HEK293 (cell line): ENCODE measurements at regions not wholly inside any gene's neighbourhood (a gene's known extent, or its start where the extent isn't known, plus 50 kb on each side); places are given as distances from the start of the nearest gene placed in this dataset.

ENCODE experiments used
- CTCF ChIA-PET: fragments of 350-600 bp; formaldehyde crosslinking; extraction: SDS; loops from one replicate; lab custom pipeline; 2021; ENCODE audit warnings: antibody characterized with exemption; lab: Yijun Ruan, JAX
- POLR2A ChIA-PET: fragments of 300-600 bp; formaldehyde crosslinking; extraction: SDS; loops from one replicate; lab custom pipeline; 2020; ENCODE audit warnings: antibody characterized with exemption, inconsistent platforms; lab: Yijun Ruan, JAX
- H3K27ac ChIP-seq: fragments of 200-500 bp; sonication (Bioruptor generic); 2 replicates; pipeline ENCODE4 v1.5.1; 2014; ENCODE audit warnings: low read depth, low read length, control low read depth, inconsistent platforms; ENCODE audit errors: extremely low read depth
- H3K36me3 ChIP-seq, 2 experiments: fragments of 200-500 bp in 1 of 2; sonication (Bioruptor generic) in 1 of 2; 1 replicate in 1 of 2; 2 replicates in 1 of 2; pipeline ENCODE4 v1.5.1; 2014 to 2017; ENCODE audit warnings: inconsistent platforms in 2 of 2, low read length in 2 of 2; ENCODE audit not compliant: control insufficient read depth in 2 of 2, insufficient read depth in 1 of 2
- H3K4me1 ChIP-seq: fragments of 200-500 bp; sonication (Bioruptor generic); 2 replicates; pipeline ENCODE4 v1.5.1; 2014; ENCODE audit warnings: mild to moderate bottlenecking, low read length, inconsistent platforms; ENCODE audit not compliant: control insufficient read depth, insufficient read depth
- H3K4me3 ChIP-seq: 2 replicates; pipeline ENCODE4 v1.5.1; 2011; ENCODE audit warnings: low read depth, mild to moderate bottlenecking, control low read depth, low read length, moderate library complexity
- H3K9me3 ChIP-seq: fragments of 200-500 bp; sonication (Bioruptor generic); 2 replicates; pipeline ENCODE4 v1.5.1; 2014; ENCODE audit warnings: low read depth, low read length, inconsistent platforms; ENCODE audit not compliant: control insufficient read depth, insufficient read depth
- GLI4 ChIP-seq: fragments of 450-650 bp; formaldehyde crosslinking; IDR thresholded peaks from 2 replicates; pipeline ENCODE4 v1.5.1; 2016; ENCODE audit warnings: missing biosample characterization, missing genetic modification characterization
- GLIS1 ChIP-seq: fragments of 450-650 bp; formaldehyde crosslinking; IDR thresholded peaks from 2 replicates; pipeline ENCODE4 v1.5.1; 2016; ENCODE audit warnings: missing biosample characterization, missing genetic modification characterization
- TCF7L2 ChIP-seq: IDR thresholded peaks from 2 replicates; pipeline ENCODE4 v1.6.1; 2011; ENCODE audit warnings: low read depth, mild to moderate bottlenecking, inconsistent platforms, low read length, moderate library complexity, borderline replicate concordance
- TRIM28 ChIP-seq: IDR thresholded peaks from 2 replicates; pipeline ENCODE4 v1.6.1; 2011; ENCODE audit warnings: low read length, control low read depth, borderline replicate concordance
- ZFHX2 ChIP-seq: fragments of 450-650 bp; formaldehyde crosslinking; conservative IDR thresholded peaks from 2 replicates; pipeline ENCODE4 v1.5.1; 2016; ENCODE audit warnings: missing biosample characterization, missing genetic modification characterization
- ZFP3 ChIP-seq: fragments of 450-650 bp; formaldehyde crosslinking; IDR thresholded peaks from 2 replicates; pipeline ENCODE4 v1.5.1; 2016; ENCODE audit warnings: low read depth, missing biosample characterization, missing genetic modification characterization
- ZNF223 ChIP-seq: fragments of 450-650 bp; formaldehyde crosslinking; IDR thresholded peaks from 2 replicates; pipeline ENCODE4 v1.5.1; 2016; ENCODE audit warnings: missing biosample characterization, missing genetic modification characterization
- ZNF341 ChIP-seq: fragments of 450-650 bp; formaldehyde crosslinking; IDR thresholded peaks from 2 replicates; pipeline ENCODE4; 2016; ENCODE audit warnings: low read depth, missing biosample characterization, missing genetic modification characterization
- ZNF350 ChIP-seq: fragments of 450-650 bp; formaldehyde crosslinking; IDR thresholded peaks from 2 replicates; pipeline ENCODE4 v1.5.0; 2017; ENCODE audit warnings: missing biosample characterization, mild to moderate bottlenecking, missing genetic modification characterization
- ZNF426 ChIP-seq: fragments of 450-650 bp; formaldehyde crosslinking; IDR thresholded peaks from 2 replicates; pipeline ENCODE4 v1.5.1; 2017; ENCODE audit warnings: missing biosample characterization, missing genetic modification characterization, mild to moderate bottlenecking, inconsistent platforms, moderate library complexity
- ZNF48 ChIP-seq: fragments of 450-650 bp; formaldehyde crosslinking; IDR thresholded peaks from 2 replicates; pipeline ENCODE4 v1.5.1; 2016; ENCODE audit warnings: missing biosample characterization, missing genetic modification characterization
- ZNF521 ChIP-seq: fragments of 450-650 bp; formaldehyde crosslinking; IDR thresholded peaks from 2 replicates; pipeline ENCODE4 v1.5.1; 2017; ENCODE audit warnings: missing biosample characterization, mild to moderate bottlenecking, missing genetic modification characterization
- ZNF571 ChIP-seq: fragments of 450-650 bp; formaldehyde crosslinking; IDR thresholded peaks from 2 replicates; pipeline ENCODE4 v1.5.0; 2017; ENCODE audit warnings: missing biosample characterization, missing genetic modification characterization
- ZNF785 ChIP-seq: fragments of 450-650 bp; formaldehyde crosslinking; IDR thresholded peaks from 2 replicates; pipeline ENCODE4 v1.5.1; 2016; ENCODE audit warnings: missing biosample characterization, missing genetic modification characterization
- ZNF791 ChIP-seq: fragments of 450-650 bp; formaldehyde crosslinking; IDR thresholded peaks from 2 replicates; pipeline ENCODE4 v1.5.1; 2016; ENCODE audit warnings: missing biosample characterization, missing genetic modification characterization
- ZNF792 ChIP-seq: fragments of 450-650 bp; formaldehyde crosslinking; IDR thresholded peaks from 2 replicates; pipeline ENCODE4 v1.5.1; 2016; ENCODE audit warnings: missing biosample characterization, missing genetic modification characterization
- TF ChIP-seq, protein P1 (sequence below): fragments of 450-650 bp; formaldehyde crosslinking; IDR thresholded peaks from 2 replicates; pipeline ENCODE4 v1.5.1; 2016; ENCODE audit warnings: missing biosample characterization, missing genetic modification characterization
- TF ChIP-seq, protein P2 (sequence below): fragments of 450-650 bp; formaldehyde crosslinking; IDR thresholded peaks from 2 replicates; pipeline ENCODE4 v1.5.1; 2016; ENCODE audit warnings: missing biosample characterization, missing genetic modification characterization, borderline replicate concordance
- TF ChIP-seq, protein P3 (sequence below): fragments of 450-650 bp; formaldehyde crosslinking; IDR thresholded peaks from 2 replicates; pipeline ENCODE4 v1.5.1; 2016; ENCODE audit warnings: missing biosample characterization, missing genetic modification characterization
- TF ChIP-seq, protein P4 (sequence below): fragments of 450-650 bp; formaldehyde crosslinking; IDR thresholded peaks from 2 replicates; pipeline ENCODE4 v1.5.1; 2016; ENCODE audit warnings: missing biosample characterization, missing genetic modification characterization

DNA sequence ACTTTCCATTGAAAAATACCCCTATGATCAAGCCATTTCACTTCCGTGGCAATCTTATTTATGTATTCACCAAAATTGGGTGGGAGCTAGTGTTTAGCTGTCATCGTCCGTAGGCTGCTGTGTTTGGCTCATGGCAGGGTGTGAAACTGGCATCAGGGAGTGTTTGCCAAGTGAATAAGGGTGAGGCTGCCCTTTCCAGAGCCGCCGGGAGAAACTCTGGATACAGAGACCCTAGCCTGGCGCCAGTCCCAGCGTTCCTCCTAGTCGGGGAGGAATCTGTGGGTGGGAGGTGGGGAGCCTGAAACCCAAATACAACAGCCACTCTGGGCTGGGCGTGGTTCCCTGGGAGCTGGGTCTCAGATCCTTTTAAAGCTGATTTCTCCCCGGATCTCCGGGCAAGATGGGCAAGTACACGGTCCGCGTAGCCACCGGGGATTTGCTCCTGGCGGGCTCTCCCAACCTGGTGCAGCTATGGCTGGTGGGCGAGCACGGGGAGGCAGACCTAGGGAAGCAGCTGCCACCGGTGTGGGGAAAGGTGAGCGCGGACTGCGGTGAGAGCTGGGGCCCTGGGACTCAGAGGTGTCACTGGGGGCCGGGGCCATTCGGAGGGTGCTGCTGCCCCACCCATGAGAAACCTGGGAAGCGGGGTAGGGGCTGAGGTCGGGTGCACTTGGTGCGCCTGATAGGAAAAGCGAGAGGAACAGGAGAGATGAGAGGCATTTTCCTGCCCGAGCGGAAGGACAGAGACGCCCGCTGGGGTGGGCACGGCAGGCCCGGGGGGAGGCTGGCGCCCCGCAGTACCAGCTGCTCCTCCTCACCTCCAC lies 62.1 kb upstream of the TEKT1 start:
- no peaks in the 10 kb centered on the region; the same call in 1 of the 2 replicates for H3K9me3 ChIP-seq
- POLR2A ChIA-PET, result no interaction called here
- no peak for TF ChIP-seq ZNF785 (tag by site-specific recombination)
- peak; percentile 30; the same call in 1 of the 2 replicates for TF ChIP-seq ZFHX2 (tag by site-specific recombination)
- TF ChIP-seq, all 188 proteins: peak for 1
- Histone ChIP-seq H3K36me3 (peaks cover 0 to 9% of the 10 kb centered on the region in 2 experiments; a peak in 1 of 3 replicates), H3K27ac (no peak overlapping the region), H3K4me3 (no peak overlapping the region), H3K4me1 (no peaks in the 10 kb centered on the region)
- CTCF ChIA-PET, result interaction anchor here (0.6 to 3.3 kb wide), 7 partner anchors 10 to 227 kb away, joined by 3 to 22 read pairs (median 5); no protein-coding TSS in a partner anchor

DNA sequence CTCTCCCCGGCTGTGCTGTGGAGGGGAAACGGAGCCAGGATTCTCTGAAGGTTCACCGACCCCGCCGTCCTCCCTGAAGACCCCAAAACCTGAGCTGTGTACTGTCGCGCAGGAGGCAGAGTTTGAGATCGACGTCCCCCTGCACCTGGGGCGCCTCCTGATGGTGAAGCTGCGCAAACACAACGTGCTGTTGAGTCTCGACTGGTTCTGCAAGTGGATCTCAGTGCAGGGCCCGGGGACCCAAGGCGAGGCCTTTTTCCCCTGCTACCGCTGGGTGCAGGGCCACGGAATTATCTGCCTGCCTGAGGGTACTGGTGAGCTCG lies 62.6 kb upstream of the TEKT1 start:
- H3K36me3 ChIP-seq, result peaks cover 0 to 9% of the 10 kb centered on the region in 2 experiments; a peak in 1 of 3 replicates
- H3K4me3 ChIP-seq, result no peak overlapping the region
- H3K9me3 ChIP-seq, result no peaks in the 10 kb centered on the region; the same call in 1 of the 2 replicates
- H3K4me1 ChIP-seq, result no peaks in the 10 kb centered on the region
- H3K27ac ChIP-seq, result no peak overlapping the region
- ChIA-PET CTCF (interaction anchor here (0.6 to 3.3 kb wide), 8 partner anchors 9 to 228 kb away, joined by 3 to 16 read pairs (median 3); no protein-coding TSS in a partner anchor), POLR2A (no interaction called here)
- TF ChIP-seq, protein P1, sequence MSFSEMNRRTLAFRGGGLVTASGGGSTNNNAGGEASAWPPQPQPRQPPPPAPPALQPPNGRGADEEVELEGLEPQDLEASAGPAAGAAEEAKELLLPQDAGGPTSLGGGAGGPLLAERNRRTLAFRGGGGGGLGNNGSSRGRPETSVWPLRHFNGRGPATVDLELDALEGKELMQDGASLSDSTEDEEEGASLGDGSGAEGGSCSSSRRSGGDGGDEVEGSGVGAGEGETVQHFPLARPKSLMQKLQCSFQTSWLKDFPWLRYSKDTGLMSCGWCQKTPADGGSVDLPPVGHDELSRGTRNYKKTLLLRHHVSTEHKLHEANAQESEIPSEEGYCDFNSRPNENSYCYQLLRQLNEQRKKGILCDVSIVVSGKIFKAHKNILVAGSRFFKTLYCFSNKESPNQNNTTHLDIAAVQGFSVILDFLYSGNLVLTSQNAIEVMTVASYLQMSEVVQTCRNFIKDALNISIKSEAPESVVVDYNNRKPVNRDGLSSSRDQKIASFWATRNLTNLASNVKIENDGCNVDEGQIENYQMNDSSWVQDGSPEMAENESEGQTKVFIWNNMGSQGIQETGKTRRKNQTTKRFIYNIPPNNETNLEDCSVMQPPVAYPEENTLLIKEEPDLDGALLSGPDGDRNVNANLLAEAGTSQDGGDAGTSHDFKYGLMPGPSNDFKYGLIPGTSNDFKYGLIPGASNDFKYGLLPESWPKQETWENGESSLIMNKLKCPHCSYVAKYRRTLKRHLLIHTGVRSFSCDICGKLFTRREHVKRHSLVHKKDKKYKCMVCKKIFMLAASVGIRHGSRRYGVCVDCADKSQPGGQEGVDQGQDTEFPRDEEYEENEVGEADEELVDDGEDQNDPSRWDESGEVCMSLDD, result no peak
- TF ChIP-seq, protein P2, sequence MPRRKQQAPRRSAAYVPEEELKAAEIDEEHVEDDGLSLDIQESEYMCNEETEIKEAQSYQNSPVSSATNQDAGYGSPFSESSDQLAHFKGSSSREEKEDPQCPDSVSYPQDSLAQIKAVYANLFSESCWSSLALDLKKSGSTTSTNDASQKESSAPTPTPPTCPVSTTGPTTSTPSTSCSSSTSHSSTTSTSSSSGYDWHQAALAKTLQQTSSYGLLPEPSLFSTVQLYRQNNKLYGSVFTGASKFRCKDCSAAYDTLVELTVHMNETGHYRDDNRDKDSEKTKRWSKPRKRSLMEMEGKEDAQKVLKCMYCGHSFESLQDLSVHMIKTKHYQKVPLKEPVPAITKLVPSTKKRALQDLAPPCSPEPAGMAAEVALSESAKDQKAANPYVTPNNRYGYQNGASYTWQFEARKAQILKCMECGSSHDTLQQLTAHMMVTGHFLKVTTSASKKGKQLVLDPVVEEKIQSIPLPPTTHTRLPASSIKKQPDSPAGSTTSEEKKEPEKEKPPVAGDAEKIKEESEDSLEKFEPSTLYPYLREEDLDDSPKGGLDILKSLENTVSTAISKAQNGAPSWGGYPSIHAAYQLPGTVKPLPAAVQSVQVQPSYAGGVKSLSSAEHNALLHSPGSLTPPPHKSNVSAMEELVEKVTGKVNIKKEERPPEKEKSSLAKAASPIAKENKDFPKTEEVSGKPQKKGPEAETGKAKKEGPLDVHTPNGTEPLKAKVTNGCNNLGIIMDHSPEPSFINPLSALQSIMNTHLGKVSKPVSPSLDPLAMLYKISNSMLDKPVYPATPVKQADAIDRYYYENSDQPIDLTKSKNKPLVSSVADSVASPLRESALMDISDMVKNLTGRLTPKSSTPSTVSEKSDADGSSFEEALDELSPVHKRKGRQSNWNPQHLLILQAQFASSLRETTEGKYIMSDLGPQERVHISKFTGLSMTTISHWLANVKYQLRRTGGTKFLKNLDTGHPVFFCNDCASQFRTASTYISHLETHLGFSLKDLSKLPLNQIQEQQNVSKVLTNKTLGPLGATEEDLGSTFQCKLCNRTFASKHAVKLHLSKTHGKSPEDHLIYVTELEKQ, result no peak
- TF ChIP-seq ZNF571 (tag by site-specific recombination), result no peak
- TF ChIP-seq, protein P3, sequence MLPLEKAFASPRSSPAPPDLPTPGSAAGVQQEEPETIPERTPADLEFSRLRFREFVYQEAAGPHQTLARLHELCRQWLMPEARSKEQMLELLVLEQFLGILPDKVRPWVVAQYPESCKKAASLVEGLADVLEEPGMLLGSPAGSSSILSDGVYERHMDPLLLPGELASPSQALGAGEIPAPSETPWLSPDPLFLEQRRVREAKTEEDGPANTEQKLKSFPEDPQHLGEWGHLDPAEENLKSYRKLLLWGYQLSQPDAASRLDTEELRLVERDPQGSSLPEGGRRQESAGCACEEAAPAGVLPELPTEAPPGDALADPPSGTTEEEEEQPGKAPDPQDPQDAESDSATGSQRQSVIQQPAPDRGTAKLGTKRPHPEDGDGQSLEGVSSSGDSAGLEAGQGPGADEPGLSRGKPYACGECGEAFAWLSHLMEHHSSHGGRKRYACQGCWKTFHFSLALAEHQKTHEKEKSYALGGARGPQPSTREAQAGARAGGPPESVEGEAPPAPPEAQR (tag by site-specific recombination), result no peak
- no peak for TF ChIP-seq ZNF341
- no peak for TF ChIP-seq ZNF792 (tag by site-specific recombination)

DNA sequence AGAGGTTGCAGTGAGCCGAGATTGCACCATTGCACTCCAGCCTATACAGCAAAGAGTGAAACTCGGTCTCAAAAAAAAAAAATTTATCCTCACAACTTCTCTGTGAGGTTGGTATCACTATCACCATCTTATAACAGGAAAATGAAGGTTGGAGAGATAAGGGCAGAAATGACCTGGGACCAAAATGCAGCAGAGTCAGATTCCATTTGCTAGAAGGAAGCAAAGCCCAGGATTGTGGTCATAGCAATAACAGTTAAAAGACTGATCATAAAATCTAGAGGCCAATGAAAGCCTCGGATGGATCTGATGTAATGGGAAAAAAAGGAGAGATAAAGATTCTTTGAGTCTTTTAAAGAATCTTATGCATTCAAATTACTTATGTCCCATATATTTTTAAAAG lies 69.6 kb upstream of the TEKT1 start:
- no peak overlapping the region for H3K4me3 ChIP-seq
- no peak overlapping the region for H3K27ac ChIP-seq
- ChIA-PET CTCF (no interaction called here), POLR2A (no interaction called here)
- H3K36me3 ChIP-seq, result peaks cover 0 to 9% of the 10 kb centered on the region in 2 experiments; a peak in 2 of 3 replicates
- H3K9me3 ChIP-seq, result no peaks in the 10 kb centered on the region
- no peaks in the 10 kb centered on the region for H3K4me1 ChIP-seq
- no peak for TF ChIP-seq TRIM28
- TF ChIP-seq ZNF521, result no peak
- no peak for TF ChIP-seq ZNF785 (tag by site-specific recombination)
- TF ChIP-seq ZNF223 (tag by site-specific recombination), result no peak
- TF ChIP-seq ZNF791 (tag by site-specific recombination), result no peak
- no peak for TF ChIP-seq GLI4 (tag by site-specific recombination)
- no peak for TF ChIP-seq ZNF426
- TF ChIP-seq ZFP3 (tag by site-specific recombination), result no peak
- TF ChIP-seq ZNF48, result no peak
- TF ChIP-seq ZNF350 (tag by site-specific recombination), result no peak
- TF ChIP-seq, protein P4, sequence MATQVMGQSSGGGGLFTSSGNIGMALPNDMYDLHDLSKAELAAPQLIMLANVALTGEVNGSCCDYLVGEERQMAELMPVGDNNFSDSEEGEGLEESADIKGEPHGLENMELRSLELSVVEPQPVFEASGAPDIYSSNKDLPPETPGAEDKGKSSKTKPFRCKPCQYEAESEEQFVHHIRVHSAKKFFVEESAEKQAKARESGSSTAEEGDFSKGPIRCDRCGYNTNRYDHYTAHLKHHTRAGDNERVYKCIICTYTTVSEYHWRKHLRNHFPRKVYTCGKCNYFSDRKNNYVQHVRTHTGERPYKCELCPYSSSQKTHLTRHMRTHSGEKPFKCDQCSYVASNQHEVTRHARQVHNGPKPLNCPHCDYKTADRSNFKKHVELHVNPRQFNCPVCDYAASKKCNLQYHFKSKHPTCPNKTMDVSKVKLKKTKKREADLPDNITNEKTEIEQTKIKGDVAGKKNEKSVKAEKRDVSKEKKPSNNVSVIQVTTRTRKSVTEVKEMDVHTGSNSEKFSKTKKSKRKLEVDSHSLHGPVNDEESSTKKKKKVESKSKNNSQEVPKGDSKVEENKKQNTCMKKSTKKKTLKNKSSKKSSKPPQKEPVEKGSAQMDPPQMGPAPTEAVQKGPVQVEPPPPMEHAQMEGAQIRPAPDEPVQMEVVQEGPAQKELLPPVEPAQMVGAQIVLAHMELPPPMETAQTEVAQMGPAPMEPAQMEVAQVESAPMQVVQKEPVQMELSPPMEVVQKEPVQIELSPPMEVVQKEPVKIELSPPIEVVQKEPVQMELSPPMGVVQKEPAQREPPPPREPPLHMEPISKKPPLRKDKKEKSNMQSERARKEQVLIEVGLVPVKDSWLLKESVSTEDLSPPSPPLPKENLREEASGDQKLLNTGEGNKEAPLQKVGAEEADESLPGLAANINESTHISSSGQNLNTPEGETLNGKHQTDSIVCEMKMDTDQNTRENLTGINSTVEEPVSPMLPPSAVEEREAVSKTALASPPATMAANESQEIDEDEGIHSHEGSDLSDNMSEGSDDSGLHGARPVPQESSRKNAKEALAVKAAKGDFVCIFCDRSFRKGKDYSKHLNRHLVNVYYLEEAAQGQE (tag by site-specific recombination), result no peak
- TF ChIP-seq TCF7L2, result no peak
- TF ChIP-seq GLIS1 (tag by site-specific recombination), result no peak
